Heart right ventricle (tissue), 16 donors: ENCODE measurements at regions not wholly inside any gene's neighbourhood (a gene's known extent, or its start where the extent isn't known, plus 50 kb on each side); places are given as distances from the start of the nearest gene placed in this dataset.

ENCODE experiments used
- ATAC-seq, 8 donors: fragments of 200-7000 bp; cut with Tn5 transposase; one replicate each; pipeline ENCODE4 v1.9.1; 2020; ENCODE audit warnings: mild to moderate bottlenecking in 8 of 8, moderate library complexity in 8 of 8, moderate number of reproducible peaks in 1 of 8
- DNase-seq, 2 donors: peaks; one replicate each; pipeline ENCODE4 v3.0.0-alpha.2; 2020
- H3K27ac ChIP-seq, 10 donors: fragments of 200-600 bp; sonication (generic) in 2 of 10; one replicate each; pipeline versions ENCODE4 v1.5.0 to v1.8.0; 2020 to 2022; ENCODE audit warnings: mild to moderate bottlenecking in 3 of 10
- H3K27me3 ChIP-seq, 7 donors: fragments of 200-600 bp; one replicate each; pipeline ENCODE4 v1.8.0; 2021 to 2022; ENCODE audit warnings: mild to moderate bottlenecking in 2 of 7
- H3K36me3 ChIP-seq, 9 donors: fragments of 200-600 bp; sonication (generic) in 1 of 9; one replicate each; pipeline versions ENCODE4 v1.5.0 to v1.8.0; 2020 to 2022; ENCODE audit warnings: mild to moderate bottlenecking in 2 of 9
- H3K4me1 ChIP-seq, 9 donors: fragments of 200-600 bp; sonication (generic) in 1 of 9; one replicate each; pipeline versions ENCODE4 v1.5.0 to v1.8.0; 2020 to 2022; ENCODE audit warnings: mild to moderate bottlenecking in 4 of 9
- H3K4me3 ChIP-seq, 10 donors: fragments of 200-600 bp; sonication (generic) in 2 of 10; one replicate each; pipeline versions ENCODE4 v1.5.0 to v1.8.0; 2020 to 2022; ENCODE audit warnings: mild to moderate bottlenecking in 7 of 10, moderate library complexity in 2 of 10
- H3K9me3 ChIP-seq, 11 donors: fragments of 200-600 bp in 10 of 11; sonication (generic) in 2 of 11; one replicate each; pipeline versions ENCODE4 v1.5.0 to v1.8.0; 2013 to 2022; ENCODE audit warnings: mild to moderate bottlenecking in 2 of 11, control low read depth in 1 of 11, moderate library complexity in 1 of 11
- CTCF ChIP-seq, 9 donors: fragments of 200-600 bp; sonication (generic) in 2 of 9; IDR thresholded peaks; one replicate each; pipeline versions ENCODE4 v1.5.0 to v1.8.0; 2021 to 2022; ENCODE audit warnings: antibody characterized with exemption in 9 of 9, mild to moderate bottlenecking in 5 of 9, moderate library complexity in 1 of 9
- whole genome bisulfite sequencing, 2 donors: extraction: QIAGEN DNeasy Blood & Tissue Kit; methylation state at CpG; one replicate each; pipeline ENCODE4 v1.1.7; 2013; ENCODE audit warnings: inconsistent platforms in 1 of 2; 5-methylcytosine and 5-hydroxymethylcytosine counted together
- intact Hi-C, 10 donors: fragments of 100-400 bp; cut with DNase I; formaldehyde crosslinking; loops; one replicate each; pipeline versions ENCODE4 v1.11.1 to v1.14.2; 2022
- donor health status: Arrhythmogenic right ventricular cardiomyopathy.
- donor health status: ischemic (EF 13 %, LVEDD 7.1; RV severe dilation, severe dysfunction).
- donor health status: healthy with polysubstance abuse.
- donor health status: DM: no; HTN: yes; CAD: no.
- donor health status: DM: no; HTN: no; CAD: no.
- donor health status: ischemic (EF 25% LVEDD 6.9; RV normal size, moderate dysfunction).
- donor health status: ischemic (EF 25% LVEDD 5.7; RV mildly dilated, moderate dysfunction).
- donor health status: healthy.
- donor health status: DM: yes; HTN: yes; CAD: no.
- donor health status: Ischemic cardiomyopathy.
- donor health status: ischemic (EF 35%, LVEDD 5.7; RV mildly dilated, moderate dysfunction).
- donor health status: nonischemic (EF 11% LVEDD 7.7; RV severe dilation, severe dysfunction).
- donor health status: DM: yes; HTN: yes; CAD: no.
- donor health status: PGD.
- donor health status: ischemic (EF 29% LVEDD 5.4; RV normal size, mild dysfunction).
- donor health status: nonischemic (EF 23%, LVEDD 6.1; RV moderate dilation, normal function).

- Histone ChIP-seq H3K4me3 (no peak overlapping the region), H3K4me1 (peaks cover 0 to 11% (median 0%) of the 10 kb centered on the region in 9 donors), H3K9me3 (peaks cover 0 to under 1% (median 0%) of the 10 kb centered on the region in 11 donors), H3K36me3 (no peaks in the 10 kb centered on the region), H3K27me3 (peaks cover 0 to 1% (median 0%) of the 10 kb centered on the region in 7 donors), H3K27ac (no peak overlapping the region)
- TF ChIP-seq CTCF (IDR thresholded peaks at IDR 0.05): no peak
- no peak for DNase-seq
- no peak for ATAC-seq
- intact Hi-C loops: no loop called here
Measured at GRCh38 chr16:72295914-72296313, 124.0 kb upstream of the PMFBP1 start.

- Histone ChIP-seq H3K36me3 (no peaks in the 10 kb centered on the region), H3K4me3 (no peak overlapping the region), H3K4me1 (peaks cover 0 to 12% (median 0%) of the 10 kb centered on the region in 9 donors), H3K27ac (peak overlapping the region in 1 of 10 donors; percentile 67), H3K9me3 (peaks cover 0 to 2% (median 0%) of the 10 kb centered on the region in 11 donors), H3K27me3 (no peaks in the 10 kb centered on the region)
- DNase-seq (no peak), ATAC-seq (peak in 2 of 8 donors; percentile 35 to 41)
- intact Hi-C loops: no loop called here
- TF ChIP-seq CTCF (IDR thresholded peaks at IDR 0.05): no peak
Measured at GRCh38 chr16:72291531-72291981, 119.6 kb upstream of the PMFBP1 start.

GRCh38 chr16:72291121-72291520 is 119.2 kb upstream of the PMFBP1 start:
- DNase-seq: no peak
- intact Hi-C loops: no loop called here
- Histone ChIP-seq H3K4me1 (peaks cover 0 to 12% (median 0%) of the 10 kb centered on the region in 9 donors), H3K9me3 (peaks cover 0 to 2% (median 0%) of the 10 kb centered on the region in 11 donors), H3K27me3 (no peaks in the 10 kb centered on the region), H3K4me3 (no peak overlapping the region), H3K27ac (peak overlapping the region in 1 of 10 donors; percentile 67), H3K36me3 (no peaks in the 10 kb centered on the region)
- no peak for TF ChIP-seq CTCF (IDR thresholded peaks at IDR 0.05)
- 81 to 88% methylated on average over 3 of the region's 3 CpGs for WGBS, 2 donors
- ATAC-seq: no peak

GRCh38 chr16:72287649-72288048 is 115.7 kb upstream of the PMFBP1 start:
- Histone ChIP-seq H3K36me3 (no peaks in the 10 kb centered on the region), H3K27me3 (no peaks in the 10 kb centered on the region), H3K27ac (no peak overlapping the region), H3K4me3 (no peak overlapping the region), H3K9me3 (peaks cover 0 to 2% (median 0%) of the 10 kb centered on the region in 11 donors), H3K4me1 (peaks cover 0 to 12% (median 0%) of the 10 kb centered on the region in 9 donors)
- ATAC-seq (no peak), DNase-seq (no peak)
- TF ChIP-seq CTCF (IDR thresholded peaks at IDR 0.05): no peak
- intact Hi-C loops: no loop called here
